AG09319 (cell line): ENCODE measurements at regions not wholly inside any gene's neighbourhood (a gene's known extent, or its start where the extent isn't known, plus 50 kb on each side); places are given as distances from the start of the nearest gene placed in this dataset.

Experiments
- DNase-seq: peaks from one replicate; pipeline ENCODE4 v3.0.0-alpha.2; 2010; ENCODE audit warnings: low read depth; ENCODE audit errors: extremely low read depth
- TF ChIP-seq, protein P1 (sequence below): IDR thresholded peaks from 2 replicates; pipeline ENCODE4 v1.5.1; 2011; ENCODE audit warnings: low read depth, mild to moderate bottlenecking, inconsistent platforms, low read length, moderate library complexity

- TF ChIP-seq, protein P1, sequence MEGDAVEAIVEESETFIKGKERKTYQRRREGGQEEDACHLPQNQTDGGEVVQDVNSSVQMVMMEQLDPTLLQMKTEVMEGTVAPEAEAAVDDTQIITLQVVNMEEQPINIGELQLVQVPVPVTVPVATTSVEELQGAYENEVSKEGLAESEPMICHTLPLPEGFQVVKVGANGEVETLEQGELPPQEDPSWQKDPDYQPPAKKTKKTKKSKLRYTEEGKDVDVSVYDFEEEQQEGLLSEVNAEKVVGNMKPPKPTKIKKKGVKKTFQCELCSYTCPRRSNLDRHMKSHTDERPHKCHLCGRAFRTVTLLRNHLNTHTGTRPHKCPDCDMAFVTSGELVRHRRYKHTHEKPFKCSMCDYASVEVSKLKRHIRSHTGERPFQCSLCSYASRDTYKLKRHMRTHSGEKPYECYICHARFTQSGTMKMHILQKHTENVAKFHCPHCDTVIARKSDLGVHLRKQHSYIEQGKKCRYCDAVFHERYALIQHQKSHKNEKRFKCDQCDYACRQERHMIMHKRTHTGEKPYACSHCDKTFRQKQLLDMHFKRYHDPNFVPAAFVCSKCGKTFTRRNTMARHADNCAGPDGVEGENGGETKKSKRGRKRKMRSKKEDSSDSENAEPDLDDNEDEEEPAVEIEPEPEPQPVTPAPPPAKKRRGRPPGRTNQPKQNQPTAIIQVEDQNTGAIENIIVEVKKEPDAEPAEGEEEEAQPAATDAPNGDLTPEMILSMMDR: no peak
- no peak for DNase-seq
Measured at GRCh38 chr6:169905041-169905807, 153.8 kb downstream of the ERMARD start.

- TF ChIP-seq, protein P1: no peak
Measured at GRCh38 chr6:169904051-169904922, 152.9 kb downstream of the ERMARD start.

GRCh38 chr6:169903122-169903521 lies 151.7 kb downstream of the ERMARD start:
- DNase-seq: no peak
- TF ChIP-seq, protein P1: no peak

More at GRCh38 chr6:169904051-169904922, 152.9 kb downstream of the ERMARD start:
- DNase-seq: no peak

DNA sequence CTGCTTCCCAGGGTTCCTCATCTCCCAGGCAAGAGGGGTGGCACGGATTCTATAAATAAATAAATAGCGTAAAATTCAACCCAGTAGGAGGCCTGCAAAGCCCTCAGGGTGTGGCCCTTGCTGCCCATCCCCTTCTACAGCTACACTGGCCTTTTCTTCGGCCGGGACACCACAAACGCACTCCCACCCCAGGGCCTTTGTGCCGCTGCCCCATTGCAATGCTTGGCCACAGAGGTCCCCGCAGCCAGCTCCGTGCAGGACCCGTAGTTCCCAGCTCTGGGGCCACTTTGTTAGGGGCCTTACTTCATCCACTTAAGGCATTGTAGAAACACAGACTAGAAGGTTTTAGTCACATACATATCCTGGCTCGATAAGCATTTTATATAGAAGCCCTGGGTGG lies 151.2 kb downstream of the ERMARD start:
- no peak for DNase-seq
- TF ChIP-seq, protein P1: no peak

GRCh38 chr6:169902070-169902469 lies 150.6 kb downstream of the ERMARD start:
- TF ChIP-seq, protein P1: no peak

DNA sequence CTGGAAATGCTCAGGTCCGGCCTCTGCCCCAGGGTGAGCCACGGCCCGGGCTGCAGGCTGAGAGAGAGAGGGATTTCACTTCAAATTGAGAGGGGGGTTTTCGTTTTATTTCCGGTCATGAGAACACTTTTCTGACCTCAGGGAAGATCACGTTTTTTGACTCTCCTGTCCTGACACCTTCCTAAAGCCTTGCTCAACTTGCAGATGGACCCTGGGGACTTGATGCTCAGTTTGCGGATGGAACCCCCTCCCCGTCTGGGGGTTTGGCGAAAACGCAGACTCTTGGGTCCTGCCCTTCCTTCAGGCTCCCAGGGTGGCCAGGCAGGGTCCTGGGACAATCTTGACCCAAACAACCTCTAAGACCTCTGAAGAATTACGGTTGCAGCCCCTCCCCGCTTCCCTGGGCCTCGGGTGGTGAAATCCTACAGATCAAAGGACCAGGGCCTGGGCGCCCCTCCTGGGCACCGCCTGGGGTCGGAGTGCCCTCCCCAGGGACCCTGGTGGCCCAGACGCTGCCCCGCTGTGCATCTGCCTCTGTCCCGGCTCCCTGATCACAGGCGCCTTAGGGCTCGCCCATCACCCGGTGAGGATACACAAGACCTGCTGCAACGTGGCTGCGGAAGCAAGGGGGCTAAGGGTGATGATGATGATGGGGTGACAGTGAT lies 148.2 kb downstream of the ERMARD start:
- no peak for DNase-seq
- TF ChIP-seq, protein P1: no peak

More at GRCh38 chr6:169902070-169902469, 150.6 kb downstream of the ERMARD start:
- DNase-seq: no peak
